ENCODE measurements at regions not wholly inside any gene's neighbourhood (a gene's known extent, or its start where the extent isn't known, plus 50 kb on each side); places are given as distances from the start of the nearest gene placed in this dataset.

- TF ChIP-seq CTCF (IDR thresholded peaks at IDR 0.05; ENCODE audit: insufficient read depth, low read depth, low read length, missing control alignments): no peak
- DNase-seq (ENCODE audit: low read depth): no peak
- H3K4me3 ChIP-seq (ENCODE audit: low read length): no peak overlapping the region
Observed at GRCh38 chr11:70579316-70579955, 181.1 kb downstream of the CTTN start.

GRCh38 chr11:70580036-70580805 lies 181.9 kb downstream of the CTTN start:
- TF ChIP-seq CTCF (IDR thresholded peaks at IDR 0.05; ENCODE audit: insufficient read depth, low read depth, low read length, missing control alignments): no peak
- H3K4me3 ChIP-seq (ENCODE audit: low read length): no peak overlapping the region
- DNase-seq (ENCODE audit: low read depth): no peak

- H3K4me3 ChIP-seq (ENCODE audit: low read length): no peak overlapping the region
- DNase-seq (ENCODE audit: low read depth): no peak
- TF ChIP-seq CTCF (IDR thresholded peaks at IDR 0.05; ENCODE audit: insufficient read depth, low read depth, low read length, missing control alignments): no peak
Observed at GRCh38 chr11:70581991-70582885, 183.9 kb downstream of the CTTN start.

GRCh38 chr11:70582886-70583641 lies 184.7 kb downstream of the CTTN start:
- DNase-seq (ENCODE audit: low read depth): no peak
- H3K4me3 ChIP-seq (ENCODE audit: low read length): no peak overlapping the region
- no peak for TF ChIP-seq CTCF (IDR thresholded peaks at IDR 0.05; ENCODE audit: insufficient read depth, low read depth, low read length, missing control alignments)

- no peak for TF ChIP-seq CTCF (IDR thresholded peaks at IDR 0.05; ENCODE audit: insufficient read depth, low read depth, low read length, missing control alignments)
- no peak for DNase-seq (ENCODE audit: low read depth)
Observed at GRCh38 chr11:70583781-70584218, 185.5 kb downstream of the CTTN start.

GRCh38 chr11:70584498-70585235 lies 186.3 kb downstream of the CTTN start:
- no peak for TF ChIP-seq CTCF (IDR thresholded peaks at IDR 0.05; ENCODE audit: insufficient read depth, low read depth, low read length, missing control alignments)
- no peak overlapping the region for H3K4me3 ChIP-seq (ENCODE audit: low read length)
- DNase-seq (ENCODE audit: low read depth): no peak

More at GRCh38 chr11:70583781-70584218, 185.5 kb downstream of the CTTN start:
- no peak overlapping the region for H3K4me3 ChIP-seq (ENCODE audit: low read length)

All from epithelial cell of esophagus (primary cell).